ENCODE measurements at regions not wholly inside any gene's neighbourhood (a gene's known extent, or its start where the extent isn't known, plus 50 kb on each side); places are given as distances from the start of the nearest gene placed in this dataset.

DNA sequence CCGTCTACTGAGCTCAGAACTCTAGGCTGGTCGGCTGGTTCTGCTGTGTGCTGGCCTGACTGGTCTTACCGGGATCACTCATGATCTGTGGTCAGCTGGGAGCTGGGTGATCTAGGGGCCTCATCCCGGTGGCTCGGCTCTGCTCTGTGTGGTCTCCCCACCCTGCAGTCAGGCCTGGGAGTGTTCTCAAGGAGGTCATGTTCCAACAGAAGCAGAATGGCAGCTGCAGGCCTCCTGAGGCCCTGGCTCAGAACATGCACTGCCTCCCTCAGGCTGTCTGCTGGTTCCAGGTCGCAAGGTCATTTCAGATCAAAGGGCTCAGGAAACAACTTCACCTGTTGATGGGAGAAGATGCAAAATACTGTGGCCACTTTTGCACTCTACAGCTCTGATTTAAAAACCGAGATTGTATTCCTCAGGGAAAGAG, 81.1 kb upstream of the RFX8 start:
- TF ChIP-seq, protein P1, sequence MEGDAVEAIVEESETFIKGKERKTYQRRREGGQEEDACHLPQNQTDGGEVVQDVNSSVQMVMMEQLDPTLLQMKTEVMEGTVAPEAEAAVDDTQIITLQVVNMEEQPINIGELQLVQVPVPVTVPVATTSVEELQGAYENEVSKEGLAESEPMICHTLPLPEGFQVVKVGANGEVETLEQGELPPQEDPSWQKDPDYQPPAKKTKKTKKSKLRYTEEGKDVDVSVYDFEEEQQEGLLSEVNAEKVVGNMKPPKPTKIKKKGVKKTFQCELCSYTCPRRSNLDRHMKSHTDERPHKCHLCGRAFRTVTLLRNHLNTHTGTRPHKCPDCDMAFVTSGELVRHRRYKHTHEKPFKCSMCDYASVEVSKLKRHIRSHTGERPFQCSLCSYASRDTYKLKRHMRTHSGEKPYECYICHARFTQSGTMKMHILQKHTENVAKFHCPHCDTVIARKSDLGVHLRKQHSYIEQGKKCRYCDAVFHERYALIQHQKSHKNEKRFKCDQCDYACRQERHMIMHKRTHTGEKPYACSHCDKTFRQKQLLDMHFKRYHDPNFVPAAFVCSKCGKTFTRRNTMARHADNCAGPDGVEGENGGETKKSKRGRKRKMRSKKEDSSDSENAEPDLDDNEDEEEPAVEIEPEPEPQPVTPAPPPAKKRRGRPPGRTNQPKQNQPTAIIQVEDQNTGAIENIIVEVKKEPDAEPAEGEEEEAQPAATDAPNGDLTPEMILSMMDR (IDR thresholded peaks at IDR 0.05; ENCODE audit: borderline replicate concordance, extremely low read depth, low read length, poor library complexity, severe bottlenecking) = no peak
- TF ChIP-seq EZH2 (IDR thresholded peaks at IDR 0.05; ENCODE audit: borderline replicate concordance, low read depth, low read length, severe bottlenecking) = no peak
